G401.6 (cell line): ENCODE measurements at regions not wholly inside any gene's neighbourhood (a gene's known extent, or its start where the extent isn't known, plus 50 kb on each side); places are given as distances from the start of the nearest gene placed in this dataset.

Source experiments
- FAIRE-seq: peaks from 2 replicates; lab custom pipeline; 2012; peaks lifted over from hg19 to GRCh38; lab: Jason Lieb, UNC

DNA sequence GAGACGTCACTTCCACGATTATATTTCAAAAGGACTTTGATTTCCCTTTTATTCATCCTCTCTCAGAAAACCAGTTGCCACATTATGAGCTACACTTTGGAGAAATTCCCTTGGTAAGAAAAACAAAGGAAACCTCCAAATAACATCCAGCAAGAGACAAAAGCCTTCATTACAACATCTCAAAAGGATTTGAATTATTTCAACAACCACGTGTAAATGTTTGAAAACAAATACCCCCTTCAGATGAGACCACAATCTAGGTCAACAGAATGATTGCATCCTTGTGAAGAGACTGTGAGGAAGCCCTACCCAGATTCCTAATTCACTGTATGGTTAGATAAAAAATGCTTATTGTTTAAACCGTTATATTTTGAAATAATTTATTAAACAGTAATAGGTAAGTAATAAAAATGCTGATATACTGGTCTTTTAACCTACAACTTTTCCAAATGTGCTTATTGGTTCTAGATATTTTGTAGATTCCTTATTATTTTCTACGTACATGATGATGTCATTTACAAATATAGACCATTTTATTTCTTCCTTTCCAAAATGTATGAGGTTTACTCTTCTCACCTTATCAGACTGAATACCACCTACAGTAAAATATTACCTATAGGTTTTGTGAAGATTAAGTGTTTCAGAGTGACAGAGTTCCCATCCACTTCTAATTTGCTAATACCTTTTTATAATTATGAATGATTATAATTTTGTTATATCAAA, 922.7 kb upstream of the CHAC2 start:
- no peak for FAIRE-seq

DNA sequence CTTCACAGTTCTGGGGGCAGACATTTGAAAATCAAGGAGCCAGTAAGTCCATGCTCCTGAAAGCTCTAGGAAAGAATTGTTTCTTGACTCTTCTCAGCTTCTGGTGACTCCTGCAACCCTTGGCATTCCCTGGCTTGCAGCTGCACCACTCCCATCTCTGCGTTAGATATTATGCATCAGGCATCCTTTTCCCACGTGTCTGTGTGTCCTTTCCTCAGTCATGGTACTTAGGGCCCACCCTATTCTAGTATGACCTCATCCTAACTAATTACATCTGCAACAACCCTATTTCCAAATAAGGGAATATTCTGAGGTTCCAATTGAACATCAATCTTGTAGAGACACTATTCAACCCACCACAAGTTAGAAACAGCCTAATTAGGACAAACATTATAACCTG, 931.7 kb upstream of the CHAC2 start:
- no peak for FAIRE-seq

DNA sequence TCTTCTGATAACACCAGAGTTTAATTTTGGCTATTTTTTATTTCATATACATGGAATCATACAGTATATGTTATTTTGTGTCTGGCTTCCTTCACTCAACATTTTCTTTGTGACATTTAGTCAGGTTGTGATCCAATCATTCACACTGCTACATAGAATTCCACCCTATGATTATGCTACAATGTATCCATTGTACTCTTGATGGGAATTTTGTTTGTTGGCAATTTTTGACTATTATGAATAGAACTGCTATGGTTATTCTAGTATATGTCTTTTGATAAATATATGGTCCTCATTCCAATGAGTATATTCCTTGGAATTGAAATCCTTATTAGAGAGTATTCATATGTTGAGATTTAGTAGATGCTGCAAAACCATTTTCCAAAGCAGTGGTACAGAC, 936.4 kb upstream of the CHAC2 start:
- no peak for FAIRE-seq

DNA sequence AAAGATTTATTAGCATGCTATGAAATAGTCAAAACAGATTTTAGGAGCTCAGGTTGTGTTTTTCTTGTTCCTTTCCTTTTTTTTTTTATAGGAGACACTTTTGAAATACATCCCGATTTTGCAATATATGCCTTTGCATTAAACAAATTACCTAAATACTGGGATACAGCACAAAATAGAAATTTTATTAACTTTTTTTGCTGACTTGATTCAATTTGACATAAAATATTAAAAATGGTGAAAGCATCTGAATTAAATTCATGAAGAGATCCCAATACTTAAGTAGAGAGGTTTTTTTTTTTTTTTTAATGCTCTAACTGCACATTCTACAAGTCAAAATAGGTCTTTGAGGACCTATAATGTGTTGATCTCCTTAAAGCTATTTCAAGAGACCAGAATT, 939.5 kb upstream of the CHAC2 start:
- FAIRE-seq, result no peak

DNA sequence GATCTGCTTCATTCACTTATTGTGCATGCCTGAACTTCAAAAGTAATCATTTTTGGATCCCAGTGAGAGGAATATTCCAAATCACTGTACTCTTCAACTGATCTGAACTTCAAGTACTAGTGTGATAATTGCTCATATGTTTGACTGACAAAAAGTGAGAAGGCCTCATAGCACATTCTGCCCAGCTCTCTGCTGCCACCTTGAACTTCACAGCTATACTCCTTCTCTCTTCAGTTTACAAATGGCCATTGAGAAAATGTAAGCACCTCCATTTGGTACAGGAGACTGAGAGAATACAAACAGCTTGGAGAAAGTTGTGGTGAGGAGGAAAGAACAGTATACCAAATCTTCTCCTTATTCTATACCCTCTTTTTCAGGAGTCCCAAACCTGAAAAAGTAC, 946.0 kb upstream of the CHAC2 start:
- no peak for FAIRE-seq

DNA sequence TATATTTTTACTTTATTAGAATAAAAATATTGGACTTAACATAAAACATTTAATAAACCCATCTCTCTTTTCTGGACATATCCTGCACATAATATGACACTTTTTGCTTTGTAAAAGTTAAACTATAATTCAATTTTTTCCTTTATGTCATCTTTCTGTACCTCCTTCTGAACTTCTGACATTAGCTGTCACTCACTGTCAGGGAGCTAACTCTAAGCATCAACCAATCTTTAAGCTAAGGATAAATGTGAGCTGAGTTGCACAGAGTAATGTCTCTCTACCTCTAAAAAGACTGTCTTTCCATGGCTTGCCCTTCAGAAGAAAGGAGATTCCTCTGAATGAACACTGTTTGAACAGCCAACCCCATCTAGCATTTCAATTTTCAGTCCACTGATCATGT, 948.6 kb upstream of the CHAC2 start:
- no peak for FAIRE-seq

DNA sequence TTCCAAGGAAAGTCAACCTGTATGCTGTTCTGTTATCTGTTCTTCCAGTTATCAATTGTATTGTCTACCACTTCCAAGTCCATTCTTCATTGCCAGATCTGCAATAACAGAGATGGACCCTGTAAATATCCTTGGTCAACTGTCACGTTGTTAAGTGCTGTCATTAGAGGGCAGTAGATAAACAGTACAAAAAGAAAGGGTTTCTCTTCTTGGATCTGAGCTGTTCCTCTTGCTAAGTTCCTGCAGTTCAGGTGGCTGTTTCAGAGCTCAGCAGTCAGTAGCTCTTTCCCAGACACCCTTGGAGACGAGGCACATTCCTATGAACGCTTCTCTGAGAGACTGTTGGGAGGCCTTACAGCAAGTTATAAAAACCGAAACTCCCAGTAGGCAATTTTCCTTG, 957.1 kb upstream of the CHAC2 start:
- no peak for FAIRE-seq

DNA sequence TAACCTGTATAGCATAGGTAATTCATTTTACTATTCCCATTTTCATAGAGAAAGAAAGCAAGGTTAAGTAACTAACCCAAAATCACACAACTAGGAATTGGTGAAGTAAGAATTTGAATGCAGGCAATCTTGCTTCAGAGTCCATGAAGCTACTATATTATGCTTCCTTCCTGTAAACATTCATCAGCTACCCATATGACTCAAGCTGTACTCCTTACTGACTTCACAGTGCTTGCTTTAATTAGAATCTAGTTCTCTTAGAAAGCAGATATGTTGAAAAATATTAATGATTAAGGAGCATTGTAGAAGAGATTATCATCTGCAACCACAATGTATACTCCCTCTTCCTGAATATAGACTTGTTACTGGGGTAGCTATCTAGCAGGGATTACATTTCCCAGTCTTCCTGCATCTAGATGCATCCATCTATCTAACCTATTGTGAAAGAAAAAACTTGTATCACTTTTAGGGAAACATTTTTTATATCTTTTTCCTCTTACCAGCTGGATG, 961.6 kb upstream of the CHAC2 start:
- no peak for FAIRE-seq

DNA sequence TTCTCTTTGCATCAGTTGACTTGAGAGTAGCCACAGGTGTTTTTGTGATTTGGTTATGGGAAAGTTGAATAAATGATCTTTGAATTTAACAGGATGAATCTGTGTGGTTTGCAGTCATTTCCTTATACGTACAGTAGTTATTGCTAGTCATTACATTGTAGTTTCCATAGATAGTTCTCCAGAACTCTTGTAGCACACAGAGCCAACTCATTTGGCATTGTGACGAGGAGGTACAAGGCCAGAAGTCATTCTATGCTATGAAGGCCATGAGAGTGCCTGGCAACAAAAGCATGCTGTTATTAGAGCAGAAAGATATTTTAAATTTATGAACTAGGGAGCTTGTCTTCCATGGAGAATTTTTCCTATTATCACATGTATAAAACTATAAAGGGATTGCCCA, 973.0 kb upstream of the CHAC2 start:
- FAIRE-seq, result no peak

DNA sequence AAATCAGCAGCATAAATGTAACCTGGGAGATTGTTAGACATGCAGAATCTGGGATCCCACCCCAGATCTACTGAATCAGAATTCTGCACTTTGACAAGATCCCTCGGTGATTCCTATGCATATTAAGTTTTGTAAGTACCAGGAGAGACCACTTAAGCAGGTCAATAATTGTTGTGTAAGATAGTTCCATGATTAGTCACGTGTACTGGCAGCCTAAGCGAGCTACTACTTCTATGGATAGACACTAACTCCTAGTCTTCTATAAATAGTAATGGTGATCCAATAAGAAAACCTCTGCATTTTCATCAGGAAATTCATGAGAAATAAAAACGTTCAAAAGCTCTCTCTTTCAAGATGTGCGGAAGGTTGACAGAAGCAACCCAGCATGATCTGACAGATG, 988.2 kb upstream of the CHAC2 start:
- no peak for FAIRE-seq

DNA sequence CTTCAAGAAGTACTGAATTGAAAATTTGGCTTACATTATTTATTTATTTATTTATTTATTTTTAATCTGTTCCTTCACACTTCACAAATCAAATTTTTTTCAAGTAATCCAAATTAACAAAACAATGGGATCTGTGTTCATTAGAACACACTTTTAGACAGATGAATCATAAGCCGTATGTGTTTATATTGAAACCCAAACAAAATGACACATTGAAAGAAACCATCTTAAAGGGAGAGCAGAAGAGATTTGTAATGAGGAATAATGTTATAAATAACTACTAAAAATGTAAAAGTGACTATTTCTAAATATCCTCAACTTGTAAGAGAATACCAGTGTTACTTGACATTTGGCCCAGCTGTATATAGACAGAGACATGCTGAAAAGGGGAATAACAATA, 991.0 kb upstream of the CHAC2 start:
- FAIRE-seq, result no peak

DNA sequence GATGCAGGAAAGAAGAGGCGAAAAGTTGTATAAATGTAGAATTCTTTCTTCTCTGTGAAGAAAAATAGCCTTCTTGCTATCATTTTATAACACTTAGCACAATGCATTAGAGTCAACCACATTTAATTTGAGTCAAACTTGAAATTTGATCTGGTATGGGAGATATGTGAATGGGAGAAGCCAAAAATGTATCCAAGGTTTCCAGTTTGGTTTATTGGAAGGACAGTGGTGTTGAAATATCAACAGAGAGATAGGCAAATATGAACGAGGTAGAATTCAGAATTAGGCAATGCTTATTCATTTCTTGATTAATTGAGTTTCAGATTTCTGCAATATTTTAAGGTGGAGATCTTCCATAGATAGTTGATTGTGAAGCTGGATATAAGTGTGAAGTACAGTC, 991.9 kb upstream of the CHAC2 start:
- no peak for FAIRE-seq

DNA sequence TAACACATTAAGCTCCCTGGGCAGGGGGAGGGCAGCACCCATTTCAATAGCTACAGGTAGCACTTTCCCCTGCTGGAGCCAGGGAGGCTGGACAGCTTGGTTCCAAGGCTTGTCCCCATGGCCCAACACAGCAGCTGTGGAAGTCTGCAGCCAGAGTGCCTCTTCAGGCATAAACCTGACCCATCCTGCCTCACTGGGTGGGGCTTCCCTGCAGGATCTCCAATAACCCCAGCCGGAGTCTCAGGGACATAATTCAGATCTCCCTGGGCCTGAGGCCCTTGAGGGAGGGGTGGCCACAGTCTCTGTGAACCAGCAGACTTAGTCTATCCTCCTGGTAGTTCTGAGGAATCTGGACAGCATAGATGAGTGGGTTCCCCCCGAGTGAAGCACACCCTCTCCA, 1001.9 kb upstream of the CHAC2 start:
- no peak for FAIRE-seq

DNA sequence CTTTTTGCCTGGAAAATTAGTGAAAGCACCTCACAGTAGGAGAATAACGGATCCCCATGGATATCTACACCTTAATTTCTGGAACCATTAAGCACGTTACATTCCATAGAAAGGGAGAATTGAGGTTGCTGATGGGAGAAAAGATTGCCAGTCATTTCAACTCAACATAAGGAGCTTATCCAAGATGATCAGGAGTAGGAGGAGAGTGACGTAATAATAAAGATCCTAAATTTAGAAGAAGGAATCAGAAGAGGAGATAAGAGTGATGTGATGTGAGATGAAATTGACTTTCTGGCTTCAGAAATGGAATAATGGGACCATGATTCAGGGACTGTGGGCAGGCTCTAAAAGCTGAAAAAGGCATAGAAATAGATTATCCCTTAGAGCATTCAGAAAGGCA, 1017.8 kb upstream of the CHAC2 start:
- no peak for FAIRE-seq

DNA sequence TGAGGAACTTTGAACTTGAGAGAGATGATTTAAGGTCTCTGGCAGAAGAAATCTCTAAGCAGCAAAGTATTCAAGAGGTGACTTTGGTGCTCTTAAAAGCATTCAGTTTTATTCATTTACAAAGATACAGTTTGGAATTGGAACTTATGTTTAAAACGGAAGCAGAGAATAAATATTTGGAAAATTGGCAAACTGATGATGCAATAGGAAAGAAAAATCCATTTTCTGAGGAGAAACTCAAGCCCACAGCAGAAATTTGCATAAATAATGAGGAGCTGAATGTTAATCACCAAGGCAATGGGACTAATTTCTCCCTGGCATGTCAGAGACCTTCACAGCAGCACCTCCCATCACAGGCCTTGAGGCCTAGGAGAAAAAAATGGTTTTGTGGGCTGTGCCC, 1022.5 kb upstream of the CHAC2 start:
- no peak for FAIRE-seq

DNA sequence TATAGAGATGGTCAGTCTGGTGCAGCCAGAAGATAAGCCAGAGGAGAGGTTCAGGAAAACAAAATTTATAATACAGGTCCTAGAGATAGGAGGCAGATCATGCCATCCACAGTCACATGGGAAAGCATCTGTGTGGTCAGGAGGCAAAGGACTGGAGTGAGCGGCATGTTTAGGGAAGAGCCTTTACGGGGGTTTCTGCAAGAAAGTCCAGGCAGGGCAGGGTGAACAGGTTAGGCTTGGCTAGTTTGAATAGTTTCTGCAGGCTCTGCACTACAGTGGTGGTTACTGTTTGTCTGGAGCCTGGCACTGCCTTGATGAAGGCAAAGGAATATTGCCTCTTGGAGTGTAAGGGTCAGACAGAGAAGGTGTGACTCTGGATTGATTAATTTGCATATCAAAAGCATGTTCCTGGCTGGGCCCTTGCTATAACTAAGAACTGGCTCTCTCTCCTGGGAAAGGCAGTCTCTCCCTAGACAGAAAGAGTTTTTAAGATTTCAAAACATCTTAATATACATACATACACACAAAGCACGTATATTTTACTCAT, 1034.7 kb upstream of the CHAC2 start:
- no peak for FAIRE-seq

DNA sequence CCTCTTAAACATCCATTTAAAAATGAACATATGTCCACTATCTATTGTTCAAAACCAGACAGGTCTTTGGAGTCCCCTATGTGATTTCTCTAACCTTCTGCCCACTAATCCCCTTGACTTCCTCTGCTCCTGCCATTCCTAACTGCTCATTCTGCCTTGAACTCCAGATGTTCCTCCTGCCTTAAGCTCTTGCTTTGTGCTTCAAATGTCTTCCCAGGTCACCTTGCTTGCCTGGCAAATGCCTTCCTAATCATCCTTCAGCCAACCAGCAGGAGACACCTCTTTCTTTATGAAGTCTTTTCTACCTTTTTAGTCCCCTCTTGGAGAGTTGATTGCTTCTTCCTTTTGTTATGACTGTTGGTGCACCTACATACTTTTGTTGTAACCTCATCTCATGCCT, 1043.0 kb upstream of the CHAC2 start:
- FAIRE-seq, result no peak

DNA sequence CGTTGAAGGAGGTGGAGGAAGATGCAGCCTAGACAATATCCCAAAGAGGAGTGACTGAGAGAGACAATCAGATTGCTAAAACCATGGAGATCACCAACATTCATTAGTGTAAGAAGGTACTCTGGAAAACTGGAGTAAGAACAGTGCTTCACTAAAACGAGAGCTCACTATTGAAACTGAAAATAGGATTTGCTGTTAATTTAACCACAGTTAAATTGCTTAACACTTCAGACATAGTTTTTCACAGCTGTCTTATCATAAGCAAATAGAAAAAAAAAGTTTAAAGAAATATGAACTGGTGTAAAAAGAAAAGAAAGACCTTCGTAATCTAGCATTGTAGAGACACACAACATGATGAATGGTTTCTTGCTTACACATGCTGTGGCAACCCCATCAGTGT, 1049.8 kb upstream of the CHAC2 start:
- no peak for FAIRE-seq

DNA sequence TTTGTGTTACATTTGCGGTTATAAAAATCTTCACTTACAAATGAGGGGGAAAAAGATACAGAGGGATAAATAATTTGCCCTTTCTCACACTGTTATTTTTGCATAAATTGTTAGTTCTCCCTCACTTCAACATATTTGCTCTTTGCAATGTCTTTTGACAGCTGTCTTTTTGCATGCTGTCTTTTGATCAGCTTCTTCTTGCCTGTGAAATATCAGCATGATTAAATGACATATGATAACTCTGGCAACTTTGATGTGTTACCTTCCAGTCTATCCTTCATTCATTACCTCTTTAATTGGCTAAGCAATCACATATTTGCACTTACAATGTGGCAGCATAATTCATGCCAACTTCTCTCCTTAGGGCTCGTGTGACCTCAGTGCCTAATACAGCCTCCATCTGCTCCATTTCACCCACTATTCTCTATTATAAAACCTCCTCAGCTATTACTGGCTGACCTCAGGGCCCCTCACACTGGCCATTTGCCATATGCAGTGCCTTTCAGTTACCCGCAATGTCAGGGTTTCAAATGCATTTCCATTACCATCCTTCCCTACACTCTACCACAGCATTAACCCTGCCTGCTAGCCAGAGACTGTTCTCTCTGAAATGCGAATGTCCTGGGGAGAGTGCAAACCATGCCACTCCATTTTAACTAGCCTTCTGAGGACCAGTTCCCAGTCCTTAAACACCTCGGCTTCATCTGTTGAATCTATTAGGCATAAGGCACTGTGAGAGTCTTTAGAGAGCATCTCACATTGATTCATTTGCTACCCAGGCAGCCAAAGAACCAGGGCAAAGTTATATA, 1056.6 kb upstream of the CHAC2 start:
- FAIRE-seq, result no peak

DNA sequence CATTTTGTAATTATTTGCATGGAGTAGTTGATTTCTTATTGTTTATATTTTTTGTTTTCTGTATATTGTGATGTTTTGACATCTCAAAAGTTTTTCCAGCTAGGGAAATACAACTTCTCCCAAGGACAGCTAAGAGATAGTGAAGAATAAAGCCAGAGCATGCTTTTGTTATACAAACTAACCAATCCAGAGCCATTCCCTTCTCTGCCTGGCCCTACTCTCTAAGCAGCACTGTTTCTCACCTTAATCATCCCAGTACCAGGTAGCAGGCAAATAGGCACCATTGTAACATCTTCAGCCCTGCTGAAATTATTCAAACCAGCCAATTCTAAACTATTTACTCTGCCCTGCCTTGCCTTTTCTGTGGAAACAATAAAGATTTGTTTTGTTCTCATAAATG, 1063.4 kb upstream of the CHAC2 start:
- FAIRE-seq, result no peak

DNA sequence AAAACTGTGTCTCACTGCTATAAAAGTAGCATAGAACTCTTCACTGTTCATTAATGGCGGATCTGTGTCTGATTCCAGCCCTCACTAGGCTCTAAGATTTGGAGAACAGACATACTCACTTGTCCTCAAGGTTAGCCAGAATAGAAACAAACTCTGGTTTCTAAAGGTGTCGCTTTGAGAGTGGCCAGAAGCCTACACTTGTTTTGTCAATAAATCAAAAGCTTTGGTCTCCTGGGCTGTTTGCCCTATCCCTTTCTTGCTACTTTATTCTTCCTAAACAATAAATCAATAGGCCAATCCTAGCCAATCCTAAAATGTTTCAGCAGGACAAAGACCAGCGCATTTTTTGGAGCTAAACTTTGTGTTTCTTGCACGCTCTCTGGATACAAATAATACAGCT, 1064.6 kb upstream of the CHAC2 start:
- FAIRE-seq, result no peak

DNA sequence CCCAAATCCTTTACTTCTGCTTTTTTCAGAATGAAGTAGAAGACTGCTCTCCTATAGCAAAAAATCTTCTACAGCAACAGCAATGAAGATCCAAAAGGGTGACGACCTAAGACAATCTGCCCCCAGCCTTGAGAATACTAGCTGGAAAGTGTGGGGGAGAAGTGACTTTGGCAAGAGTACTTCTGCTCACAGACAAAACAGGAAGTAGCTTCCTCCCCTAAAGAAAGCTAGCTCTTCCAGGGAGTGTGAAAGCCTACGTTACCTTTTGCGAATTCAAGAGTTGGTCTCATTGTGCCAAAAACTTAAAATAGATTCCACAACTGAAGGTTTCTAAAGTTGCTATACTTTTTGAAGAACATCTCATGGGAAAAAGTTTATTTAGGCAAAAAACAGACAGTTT, 1069.2 kb upstream of the CHAC2 start:
- FAIRE-seq, result no peak

DNA sequence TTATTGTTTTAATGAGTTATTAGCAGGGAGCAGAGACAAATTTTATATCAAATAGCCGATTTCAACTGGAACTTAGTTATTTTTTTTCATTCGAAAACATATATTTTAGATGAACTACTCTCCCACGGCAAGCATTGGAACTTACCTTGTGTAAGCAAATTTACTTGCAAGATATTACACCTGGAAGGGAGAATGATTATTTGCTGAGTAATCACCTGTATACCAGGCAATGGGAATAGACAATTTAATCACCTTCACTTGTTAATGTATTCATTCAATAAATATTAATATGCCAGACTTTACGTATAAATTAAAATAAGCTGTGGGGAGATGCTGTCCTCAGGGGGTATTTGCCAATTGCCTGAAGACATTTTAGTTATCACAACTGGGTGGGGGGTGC, 1069.9 kb upstream of the CHAC2 start:
- FAIRE-seq, result no peak

DNA sequence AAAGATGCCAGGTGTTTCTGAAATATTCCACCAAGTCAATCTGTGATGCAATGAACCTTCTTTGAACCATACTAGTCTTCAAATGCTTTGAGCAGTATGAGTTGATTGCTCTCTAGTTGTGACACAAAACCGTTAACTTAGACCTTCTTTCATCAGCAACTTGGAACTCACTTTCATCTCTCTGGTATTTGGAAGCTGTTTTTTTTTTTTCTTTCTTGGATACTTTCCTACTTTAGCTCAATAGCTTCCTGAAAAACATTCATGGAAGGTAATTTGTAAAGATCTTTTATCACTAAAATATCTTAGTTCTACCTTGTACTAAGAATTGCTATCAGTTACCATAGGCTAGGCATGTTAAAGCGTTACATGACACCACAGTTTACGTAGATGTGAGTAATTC, 1071.9 kb upstream of the CHAC2 start:
- FAIRE-seq, result no peak
